Endothelial cell of umbilical vein (primary cell): ENCODE measurements at regions not wholly inside any gene's neighbourhood (a gene's known extent, or its start where the extent isn't known, plus 50 kb on each side); places are given as distances from the start of the nearest gene placed in this dataset.

ENCODE experiments used
- EZH2 ChIP-seq: IDR thresholded peaks from 2 replicates; pipeline ENCODE4 v1.6.1; 2012; ENCODE audit warnings: borderline replicate concordance, low read depth, mild to moderate bottlenecking, moderate library complexity, low read length, inconsistent platforms; ENCODE audit not compliant: severe bottlenecking
- FOS ChIP-seq: IDR thresholded peaks from 2 replicates; pipeline ENCODE4 v1.6.1; 2011; ENCODE audit warnings: mild to moderate bottlenecking, low read length, moderate library complexity, borderline replicate concordance; ENCODE audit not compliant: insufficient read depth
- GATA2 ChIP-seq: IDR thresholded peaks from 2 replicates; pipeline ENCODE4 v1.7.0; 2011; ENCODE audit warnings: low read depth, mild to moderate bottlenecking, moderate library complexity, mixed read lengths, low read length; ENCODE audit not compliant: insufficient read length, insufficient read depth
- JUN ChIP-seq: IDR thresholded peaks from 2 replicates; pipeline ENCODE4 v1.6.1; 2011; ENCODE audit warnings: borderline replicate concordance, low read depth; ENCODE audit not compliant: insufficient read length, insufficient read depth
- MYC ChIP-seq: IDR thresholded peaks from one replicate; pipeline ENCODE4 v1.6.1; 2011; ENCODE audit warnings: mild to moderate bottlenecking, low read depth, low read length
- POLR2A ChIP-seq: IDR thresholded peaks from 2 replicates; pipeline ENCODE4 v1.6.1; 2012; ENCODE audit warnings: low read depth, mild to moderate bottlenecking, control low read depth, low read length
- POLR2AphosphoS5 ChIP-seq: IDR thresholded peaks from 2 replicates; pipeline ENCODE4 v1.6.1; 2012; ENCODE audit warnings: low read depth, mild to moderate bottlenecking, control low read depth, low read length, moderate library complexity; ENCODE audit not compliant: insufficient read depth
- TF ChIP-seq, protein P1 (sequence below), 2 donors: IDR thresholded peaks; 1 replicate in 1 of 2; 2 replicates in 1 of 2; pipeline ENCODE4 v1.5.1; 2011; ENCODE audit warnings: low read length in 2 of 2, mild to moderate bottlenecking in 2 of 2, moderate library complexity in 2 of 2, control low read depth in 1 of 2, inconsistent platforms in 1 of 2, low read depth in 1 of 2; ENCODE audit not compliant: insufficient read depth in 1 of 2; ENCODE audit errors: extremely low read depth in 1 of 2

GRCh38 chr5:53237876-53238275 lies 128.3 kb upstream of the MOCS2 start:
- no peak for TF ChIP-seq POLR2A
- TF ChIP-seq, protein P1, sequence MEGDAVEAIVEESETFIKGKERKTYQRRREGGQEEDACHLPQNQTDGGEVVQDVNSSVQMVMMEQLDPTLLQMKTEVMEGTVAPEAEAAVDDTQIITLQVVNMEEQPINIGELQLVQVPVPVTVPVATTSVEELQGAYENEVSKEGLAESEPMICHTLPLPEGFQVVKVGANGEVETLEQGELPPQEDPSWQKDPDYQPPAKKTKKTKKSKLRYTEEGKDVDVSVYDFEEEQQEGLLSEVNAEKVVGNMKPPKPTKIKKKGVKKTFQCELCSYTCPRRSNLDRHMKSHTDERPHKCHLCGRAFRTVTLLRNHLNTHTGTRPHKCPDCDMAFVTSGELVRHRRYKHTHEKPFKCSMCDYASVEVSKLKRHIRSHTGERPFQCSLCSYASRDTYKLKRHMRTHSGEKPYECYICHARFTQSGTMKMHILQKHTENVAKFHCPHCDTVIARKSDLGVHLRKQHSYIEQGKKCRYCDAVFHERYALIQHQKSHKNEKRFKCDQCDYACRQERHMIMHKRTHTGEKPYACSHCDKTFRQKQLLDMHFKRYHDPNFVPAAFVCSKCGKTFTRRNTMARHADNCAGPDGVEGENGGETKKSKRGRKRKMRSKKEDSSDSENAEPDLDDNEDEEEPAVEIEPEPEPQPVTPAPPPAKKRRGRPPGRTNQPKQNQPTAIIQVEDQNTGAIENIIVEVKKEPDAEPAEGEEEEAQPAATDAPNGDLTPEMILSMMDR (IDR thresholded peaks at IDR 0.05; ENCODE audit: extremely low read depth in 1 of 2, insufficient read depth in 1 of 2, low read depth in 1 of 2, low read length in 2 of 2) = no peak
- no peak for TF ChIP-seq GATA2
- TF ChIP-seq POLR2AphosphoS5 = no peak
- no peak for TF ChIP-seq EZH2
- no peak for TF ChIP-seq JUN
- no peak for TF ChIP-seq MYC
- TF ChIP-seq FOS = no peak
